ENCODE measurements at regions not wholly inside any gene's neighbourhood (a gene's known extent, or its start where the extent isn't known, plus 50 kb on each side); places are given as distances from the start of the nearest gene placed in this dataset.

GRCh38 chr6:67160820-67161219 is 1453.8 kb upstream of the EYS start:
- Mint-ChIP-seq H3K36me3 (no peaks in the 10 kb centered on the region), H3K27ac (no peak overlapping the region), H3K4me3 (no peak overlapping the region), H3K9me3 (peaks cover 2 to 21% (median 18%) of the 10 kb centered on the region in 8 donors), H3K27me3 (no peaks in the 10 kb centered on the region), H3K4me1 (no peaks in the 10 kb centered on the region)
- intact Hi-C loops (cut with micrococcal nuclease): no loop called here
- no peaks in the 10 kb centered on the region for H3K36me3 ChIP-seq (ENCODE audit: insufficient read depth, low read length)
- H3K4me1 ChIP-seq (ENCODE audit: insufficient read depth, low read length): no peaks in the 10 kb centered on the region
- H3K27me3 ChIP-seq (ENCODE audit: insufficient read depth, low read length): no peaks in the 10 kb centered on the region
- no peak for DNase-seq
- ChIA-PET POLR2A (ENCODE audit: partially characterized antibody) (no interaction called here), CTCF (ENCODE audit: partially characterized antibody) (no interaction called here)
- no peak overlapping the region for H3K27ac ChIP-seq (ENCODE audit: low read depth, low read length)
- H3K9me3 ChIP-seq (ENCODE audit: control insufficient read depth in 1 of 2, low read length in 2 of 2): peaks cover 0 to 7% of the 10 kb centered on the region in 2 donors
- no peak overlapping the region for H3K4me3 ChIP-seq (ENCODE audit: low read length in 2 of 2)

GRCh38 chr6:67141005-67141404 is 1434.0 kb upstream of the EYS start:
- no peaks in the 10 kb centered on the region for H3K27me3 Mint-ChIP-seq
- peaks cover 0 to 6% (median 0%) of the 10 kb centered on the region in 8 donors for H3K9me3 Mint-ChIP-seq
- no peak overlapping the region for H3K27ac Mint-ChIP-seq
- CTCF ChIA-PET (ENCODE audit: partially characterized antibody): no interaction called here
- no peaks in the 10 kb centered on the region for H3K4me1 ChIP-seq (ENCODE audit: insufficient read depth, low read length)
- H3K4me3 ChIP-seq (ENCODE audit: low read length in 2 of 2): no peak overlapping the region
- no peak overlapping the region for H3K27ac ChIP-seq (ENCODE audit: low read depth, low read length)
- no peaks in the 10 kb centered on the region for H3K36me3 ChIP-seq (ENCODE audit: insufficient read depth, low read length)
- DNase-seq: no peak
- no peaks in the 10 kb centered on the region for H3K9me3 ChIP-seq (ENCODE audit: control insufficient read depth in 1 of 2, low read length in 2 of 2)
- no peaks in the 10 kb centered on the region for H3K4me1 Mint-ChIP-seq
- peak overlapping the region in 1 of 8 donors; percentile 26 for H3K4me3 Mint-ChIP-seq
- POLR2A ChIA-PET (ENCODE audit: partially characterized antibody): no interaction called here
- no peaks in the 10 kb centered on the region for H3K36me3 Mint-ChIP-seq
- intact Hi-C loops (cut with micrococcal nuclease): no loop called here
- no peaks in the 10 kb centered on the region for H3K27me3 ChIP-seq (ENCODE audit: insufficient read depth, low read length)

- no peak for DNase-seq
- Mint-ChIP-seq H3K27me3 (no peaks in the 10 kb centered on the region), H3K27ac (no peak overlapping the region), H3K4me3 (no peak overlapping the region), H3K36me3 (no peaks in the 10 kb centered on the region), H3K4me1 (no peaks in the 10 kb centered on the region), H3K9me3 (peaks cover 0 to 8% (median under 1%) of the 10 kb centered on the region in 8 donors)
- intact Hi-C loops (cut with micrococcal nuclease): no loop called here
- no peak overlapping the region for H3K4me3 ChIP-seq (ENCODE audit: low read length in 2 of 2)
- H3K4me1 ChIP-seq (ENCODE audit: insufficient read depth, low read length): no peaks in the 10 kb centered on the region
- no peaks in the 10 kb centered on the region for H3K27me3 ChIP-seq (ENCODE audit: insufficient read depth, low read length)
- no peaks in the 10 kb centered on the region for H3K36me3 ChIP-seq (ENCODE audit: insufficient read depth, low read length)
- no peak overlapping the region for H3K27ac ChIP-seq (ENCODE audit: low read depth, low read length)
- H3K9me3 ChIP-seq (ENCODE audit: control insufficient read depth in 1 of 2, low read length in 2 of 2): no peaks in the 10 kb centered on the region
- CTCF ChIA-PET (ENCODE audit: partially characterized antibody): no interaction called here
- POLR2A ChIA-PET (ENCODE audit: partially characterized antibody): no interaction called here
Measured at GRCh38 chr6:67133973-67134372, 1426.9 kb upstream of the EYS start.

- POLR2A ChIA-PET (ENCODE audit: partially characterized antibody): no interaction called here
Measured at GRCh38 chr6:67131827-67132226, 1424.8 kb upstream of the EYS start.

GRCh38 chr6:67129780-67130179 is 1422.8 kb upstream of the EYS start:
- Mint-ChIP-seq H3K9me3 (peaks cover 0 to 11% (median 2%) of the 10 kb centered on the region in 8 donors), H3K36me3 (no peaks in the 10 kb centered on the region), H3K4me3 (no peak overlapping the region), H3K27me3 (no peaks in the 10 kb centered on the region), H3K27ac (no peak overlapping the region), H3K4me1 (no peaks in the 10 kb centered on the region)
- Histone ChIP-seq H3K36me3 (ENCODE audit: insufficient read depth, low read length) (no peaks in the 10 kb centered on the region), H3K27me3 (ENCODE audit: insufficient read depth, low read length) (no peaks in the 10 kb centered on the region), H3K4me1 (ENCODE audit: insufficient read depth, low read length) (no peaks in the 10 kb centered on the region), H3K9me3 (ENCODE audit: control insufficient read depth in 1 of 2, low read length in 2 of 2) (no peaks in the 10 kb centered on the region), H3K27ac (ENCODE audit: low read depth, low read length) (no peak overlapping the region), H3K4me3 (ENCODE audit: low read length in 2 of 2) (no peak overlapping the region)
- intact Hi-C loops (cut with micrococcal nuclease): no loop called here
- DNase-seq: no peak
- ChIA-PET POLR2A (ENCODE audit: partially characterized antibody) (no interaction called here), CTCF (ENCODE audit: partially characterized antibody) (no interaction called here)

More at GRCh38 chr6:67131827-67132226, 1424.8 kb upstream of the EYS start:
- no peak overlapping the region for H3K4me3 Mint-ChIP-seq
- H3K36me3 Mint-ChIP-seq: no peaks in the 10 kb centered on the region
- Histone ChIP-seq H3K4me1 (ENCODE audit: insufficient read depth, low read length) (no peaks in the 10 kb centered on the region), H3K27me3 (ENCODE audit: insufficient read depth, low read length) (no peaks in the 10 kb centered on the region), H3K36me3 (ENCODE audit: insufficient read depth, low read length) (no peaks in the 10 kb centered on the region), H3K9me3 (ENCODE audit: control insufficient read depth in 1 of 2, low read length in 2 of 2) (no peaks in the 10 kb centered on the region), H3K27ac (ENCODE audit: low read depth, low read length) (no peak overlapping the region), H3K4me3 (ENCODE audit: low read length in 2 of 2) (no peak overlapping the region)
- peaks cover 0 to 8% (median under 1%) of the 10 kb centered on the region in 8 donors for H3K9me3 Mint-ChIP-seq
- DNase-seq: no peak
- H3K4me1 Mint-ChIP-seq: no peaks in the 10 kb centered on the region
- H3K27ac Mint-ChIP-seq: no peak overlapping the region
- intact Hi-C loops (cut with micrococcal nuclease): no loop called here
- H3K27me3 Mint-ChIP-seq: no peaks in the 10 kb centered on the region
- CTCF ChIA-PET (ENCODE audit: partially characterized antibody): no interaction called here

- no peak overlapping the region for H3K27ac ChIP-seq (ENCODE audit: low read depth, low read length)
- Mint-ChIP-seq H3K9me3 (peaks cover 0 to 4% (median under 1%) of the 10 kb centered on the region in 8 donors), H3K36me3 (no peaks in the 10 kb centered on the region), H3K27ac (no peak overlapping the region), H3K4me3 (no peak overlapping the region), H3K4me1 (no peaks in the 10 kb centered on the region), H3K27me3 (no peaks in the 10 kb centered on the region)
- no peaks in the 10 kb centered on the region for H3K27me3 ChIP-seq (ENCODE audit: insufficient read depth, low read length)
- intact Hi-C loops (cut with micrococcal nuclease): no loop called here
- no peaks in the 10 kb centered on the region for H3K9me3 ChIP-seq (ENCODE audit: control insufficient read depth in 1 of 2, low read length in 2 of 2)
- no peaks in the 10 kb centered on the region for H3K4me1 ChIP-seq (ENCODE audit: insufficient read depth, low read length)
- ChIA-PET CTCF (ENCODE audit: partially characterized antibody) (no interaction called here), POLR2A (ENCODE audit: partially characterized antibody) (no interaction called here)
- no peak overlapping the region for H3K4me3 ChIP-seq (ENCODE audit: low read length in 2 of 2)
- H3K36me3 ChIP-seq (ENCODE audit: insufficient read depth, low read length): no peaks in the 10 kb centered on the region
- no peak for DNase-seq
Measured at GRCh38 chr6:67127041-67127440, 1420.0 kb upstream of the EYS start.

GRCh38 chr6:67121115-67121514 is 1414.1 kb upstream of the EYS start:
- Mint-ChIP-seq H3K4me3 (no peak overlapping the region), H3K36me3 (no peaks in the 10 kb centered on the region), H3K27ac (peak overlapping the region in 2 of 7 donors; percentile 1 to 54), H3K27me3 (no peaks in the 10 kb centered on the region), H3K4me1 (no peaks in the 10 kb centered on the region), H3K9me3 (peaks cover 0 to 9% (median 0%) of the 10 kb centered on the region in 8 donors)
- no peak overlapping the region for H3K4me3 ChIP-seq (ENCODE audit: low read length in 2 of 2)
- CTCF ChIA-PET (ENCODE audit: partially characterized antibody): no interaction called here
- H3K4me1 ChIP-seq (ENCODE audit: insufficient read depth, low read length): no peaks in the 10 kb centered on the region
- no peaks in the 10 kb centered on the region for H3K9me3 ChIP-seq (ENCODE audit: control insufficient read depth in 1 of 2, low read length in 2 of 2)
- no peak overlapping the region for H3K27ac ChIP-seq (ENCODE audit: low read depth, low read length)
- intact Hi-C loops (cut with micrococcal nuclease): no loop called here
- H3K36me3 ChIP-seq (ENCODE audit: insufficient read depth, low read length): no peaks in the 10 kb centered on the region
- POLR2A ChIA-PET (ENCODE audit: partially characterized antibody): no interaction called here
- H3K27me3 ChIP-seq (ENCODE audit: insufficient read depth, low read length): no peaks in the 10 kb centered on the region
- no peak for DNase-seq

GRCh38 chr6:67112120-67112519 is 1405.1 kb upstream of the EYS start:
- CTCF ChIA-PET (ENCODE audit: partially characterized antibody): no interaction called here
- H3K4me3 Mint-ChIP-seq: no peak overlapping the region
- Histone ChIP-seq H3K36me3 (ENCODE audit: insufficient read depth, low read length) (no peaks in the 10 kb centered on the region), H3K4me3 (ENCODE audit: low read length in 2 of 2) (no peak overlapping the region), H3K9me3 (ENCODE audit: control insufficient read depth in 1 of 2, low read length in 2 of 2) (no peaks in the 10 kb centered on the region), H3K4me1 (ENCODE audit: insufficient read depth, low read length) (no peaks in the 10 kb centered on the region), H3K27ac (ENCODE audit: low read depth, low read length) (no peak overlapping the region), H3K27me3 (ENCODE audit: insufficient read depth, low read length) (no peaks in the 10 kb centered on the region)
- H3K9me3 Mint-ChIP-seq: peaks cover 0 to 11% (median 2%) of the 10 kb centered on the region in 8 donors
- intact Hi-C loops (cut with micrococcal nuclease): no loop called here
- H3K27me3 Mint-ChIP-seq: no peaks in the 10 kb centered on the region
- no peaks in the 10 kb centered on the region for H3K4me1 Mint-ChIP-seq
- no peak for DNase-seq
- POLR2A ChIA-PET (ENCODE audit: partially characterized antibody): no interaction called here
- H3K27ac Mint-ChIP-seq: no peak overlapping the region
- no peaks in the 10 kb centered on the region for H3K36me3 Mint-ChIP-seq
